WTC11 (cell line): ENCODE measurements at regions not wholly inside any gene's neighbourhood (a gene's known extent, or its start where the extent isn't known, plus 50 kb on each side); places are given as distances from the start of the nearest gene placed in this dataset.

ENCODE experiments used
- ATAC-seq: fragments of 200-7000 bp; cut with Tn5 transposase; 2 replicates; pipeline ENCODE4 v1.10.0; 2021; ENCODE audit warnings: mild to moderate bottlenecking, moderate library complexity
- CTCF ChIA-PET: fragments of 300-600 bp; sonication (Branson Sonifier 250); formaldehyde crosslinking; loops from one replicate; lab custom pipeline; 2021; ENCODE audit warnings: antibody characterized with exemption; lab: Charles Lee
- POLR2A ChIA-PET: fragments of 350-600 bp; sonication (Branson Sonifier 250); formaldehyde crosslinking; loops from one replicate; lab custom pipeline; 2021; ENCODE audit warnings: antibody characterized with exemption; lab: Charles Lee
- DNase-seq: peaks from one replicate; pipeline ENCODE4 v3.0.0; 2021; ENCODE audit warnings: low spot score
- H3K27ac Mint-ChIP-seq: 2 replicates; pipeline ENCODE4 v1.8.0; 2021; ENCODE audit warnings: mixed read lengths
- H3K27me3 Mint-ChIP-seq: 2 replicates; pipeline ENCODE4 v1.8.0; 2021; ENCODE audit warnings: low read depth, mild to moderate bottlenecking, moderate library complexity, mixed read lengths
- H3K36me3 Mint-ChIP-seq: 2 replicates; pipeline ENCODE4 v1.8.0; 2021; ENCODE audit warnings: mixed read lengths
- H3K4me1 Mint-ChIP-seq: 2 replicates; pipeline ENCODE4 v1.8.0; 2022; ENCODE audit warnings: mixed read lengths
- H3K4me3 Mint-ChIP-seq: 2 replicates; pipeline ENCODE4 v1.8.0; 2021; ENCODE audit warnings: mild to moderate bottlenecking, moderate library complexity, mixed read lengths
- H3K9me3 Mint-ChIP-seq: 2 replicates; pipeline ENCODE4 v1.8.0; 2021; ENCODE audit warnings: mixed read lengths
- EMX1 ChIP-seq: fragments of 250-450 bp; sonication (Bioruptor Pico); IDR thresholded peaks from 2 replicates; pipeline ENCODE4 v1.8.0; 2021; ENCODE audit warnings: mild to moderate bottlenecking
- FOXP1 ChIP-seq: sonication (generic); formaldehyde crosslinking; IDR thresholded peaks from 2 replicates; pipeline ENCODE4 v1.8.0; 2022; ENCODE audit warnings: missing genetic modification reagents, mild to moderate bottlenecking, moderate library complexity, borderline replicate concordance
- KAT7 ChIP-seq: sonication (generic); formaldehyde crosslinking; IDR thresholded peaks from 2 replicates; pipeline ENCODE4 v1.8.1; 2023; ENCODE audit warnings: missing genetic modification reagents, mild to moderate bottlenecking, borderline replicate concordance
- NFE2L1 ChIP-seq: sonication (generic); formaldehyde crosslinking; IDR thresholded peaks from 2 replicates; pipeline ENCODE4 v1.8.1; 2023; ENCODE audit warnings: missing genetic modification reagents
- NFYB ChIP-seq: sonication (generic); formaldehyde crosslinking; conservative IDR thresholded peaks from 2 replicates; pipeline ENCODE4 v1.8.0; 2022; ENCODE audit warnings: low read depth, missing genetic modification reagents
- TCF7 ChIP-seq: sonication (generic); formaldehyde crosslinking; IDR thresholded peaks from 2 replicates; pipeline ENCODE4 v1.8.0; 2022; ENCODE audit warnings: mild to moderate bottlenecking, low read depth, missing genetic modification reagents, moderate library complexity
- TEAD1 ChIP-seq: sonication (generic); formaldehyde crosslinking; IDR thresholded peaks from 2 replicates; pipeline ENCODE4 v1.8.0; 2022; ENCODE audit warnings: mild to moderate bottlenecking, missing genetic modification reagents
- TEAD4 ChIP-seq: sonication (generic); formaldehyde crosslinking; IDR thresholded peaks from 2 replicates; pipeline ENCODE4 v1.8.0; 2022; ENCODE audit warnings: mild to moderate bottlenecking, missing genetic modification reagents
- ZNF138 ChIP-seq: sonication (generic); formaldehyde crosslinking; conservative IDR thresholded peaks from 2 replicates; pipeline ENCODE4 v1.8.1; 2022; ENCODE audit warnings: mild to moderate bottlenecking, moderate library complexity, missing genetic modification reagents
- ZNF416 ChIP-seq: fragments of 250-450 bp; sonication (Bioruptor Pico); IDR thresholded peaks from 2 replicates; pipeline ENCODE4 v1.9.0; 2021; ENCODE audit warnings: mild to moderate bottlenecking, inconsistent platforms
- TF ChIP-seq, protein P1 (sequence below): sonication (generic); formaldehyde crosslinking; IDR thresholded peaks from 2 replicates; pipeline ENCODE4 v1.8.1; 2023; ENCODE audit warnings: mild to moderate bottlenecking, missing genetic modification reagents, borderline replicate concordance
- TF ChIP-seq, protein P2 (sequence below): sonication (generic); formaldehyde crosslinking; IDR thresholded peaks from 2 replicates; pipeline ENCODE4 v1.8.0; 2023; ENCODE audit warnings: mild to moderate bottlenecking, missing genetic modification reagents
- TF ChIP-seq, protein P3 (sequence below): sonication (generic); formaldehyde crosslinking; IDR thresholded peaks from 2 replicates; pipeline ENCODE4 v1.8.0; 2023; ENCODE audit warnings: missing genetic modification reagents, mild to moderate bottlenecking, borderline replicate concordance
- TF ChIP-seq, protein P4 (sequence below): sonication (generic); formaldehyde crosslinking; IDR thresholded peaks from 2 replicates; pipeline ENCODE4 v1.8.1; 2023; ENCODE audit warnings: mild to moderate bottlenecking, missing genetic modification reagents
- TF ChIP-seq, protein P5 (sequence below): sonication (generic); formaldehyde crosslinking; IDR thresholded peaks from 2 replicates; pipeline ENCODE4 v1.8.0; 2022; ENCODE audit warnings: mild to moderate bottlenecking, missing genetic modification reagents
- TF ChIP-seq, protein P6 (sequence below): sonication (generic); formaldehyde crosslinking; IDR thresholded peaks from 2 replicates; pipeline ENCODE4 v1.8.1; 2023; ENCODE audit warnings: mild to moderate bottlenecking, missing genetic modification reagents, moderate library complexity

DNA sequence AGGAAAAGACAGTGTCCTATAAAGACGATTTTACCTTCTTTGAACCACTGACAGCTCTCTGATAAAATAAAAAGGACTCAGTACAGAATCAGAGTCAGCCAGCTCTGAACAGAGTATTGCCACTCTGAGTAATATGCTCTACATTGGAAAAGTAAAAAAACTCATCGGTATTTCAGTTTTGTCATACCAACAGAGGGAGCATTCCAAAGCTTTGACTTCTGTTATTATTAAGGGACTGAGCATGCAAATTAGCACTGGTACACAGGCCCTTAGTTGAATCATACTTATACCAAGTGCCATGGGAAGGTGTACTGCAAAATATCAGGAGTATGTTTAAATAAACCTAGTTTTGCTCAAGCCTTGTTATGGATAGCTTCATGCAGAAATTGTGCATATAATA lies 509.0 kb upstream of the KIF2B start (continued):
- TF ChIP-seq, protein P1, sequence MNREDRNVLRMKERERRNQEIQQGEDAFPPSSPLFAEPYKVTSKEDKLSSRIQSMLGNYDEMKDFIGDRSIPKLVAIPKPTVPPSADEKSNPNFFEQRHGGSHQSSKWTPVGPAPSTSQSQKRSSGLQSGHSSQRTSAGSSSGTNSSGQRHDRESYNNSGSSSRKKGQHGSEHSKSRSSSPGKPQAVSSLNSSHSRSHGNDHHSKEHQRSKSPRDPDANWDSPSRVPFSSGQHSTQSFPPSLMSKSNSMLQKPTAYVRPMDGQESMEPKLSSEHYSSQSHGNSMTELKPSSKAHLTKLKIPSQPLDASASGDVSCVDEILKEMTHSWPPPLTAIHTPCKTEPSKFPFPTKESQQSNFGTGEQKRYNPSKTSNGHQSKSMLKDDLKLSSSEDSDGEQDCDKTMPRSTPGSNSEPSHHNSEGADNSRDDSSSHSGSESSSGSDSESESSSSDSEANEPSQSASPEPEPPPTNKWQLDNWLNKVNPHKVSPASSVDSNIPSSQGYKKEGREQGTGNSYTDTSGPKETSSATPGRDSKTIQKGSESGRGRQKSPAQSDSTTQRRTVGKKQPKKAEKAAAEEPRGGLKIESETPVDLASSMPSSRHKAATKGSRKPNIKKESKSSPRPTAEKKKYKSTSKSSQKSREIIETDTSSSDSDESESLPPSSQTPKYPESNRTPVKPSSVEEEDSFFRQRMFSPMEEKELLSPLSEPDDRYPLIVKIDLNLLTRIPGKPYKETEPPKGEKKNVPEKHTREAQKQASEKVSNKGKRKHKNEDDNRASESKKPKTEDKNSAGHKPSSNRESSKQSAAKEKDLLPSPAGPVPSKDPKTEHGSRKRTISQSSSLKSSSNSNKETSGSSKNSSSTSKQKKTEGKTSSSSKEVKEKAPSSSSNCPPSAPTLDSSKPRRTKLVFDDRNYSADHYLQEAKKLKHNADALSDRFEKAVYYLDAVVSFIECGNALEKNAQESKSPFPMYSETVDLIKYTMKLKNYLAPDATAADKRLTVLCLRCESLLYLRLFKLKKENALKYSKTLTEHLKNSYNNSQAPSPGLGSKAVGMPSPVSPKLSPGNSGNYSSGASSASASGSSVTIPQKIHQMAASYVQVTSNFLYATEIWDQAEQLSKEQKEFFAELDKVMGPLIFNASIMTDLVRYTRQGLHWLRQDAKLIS: no peak
- TF ChIP-seq, protein P2, sequence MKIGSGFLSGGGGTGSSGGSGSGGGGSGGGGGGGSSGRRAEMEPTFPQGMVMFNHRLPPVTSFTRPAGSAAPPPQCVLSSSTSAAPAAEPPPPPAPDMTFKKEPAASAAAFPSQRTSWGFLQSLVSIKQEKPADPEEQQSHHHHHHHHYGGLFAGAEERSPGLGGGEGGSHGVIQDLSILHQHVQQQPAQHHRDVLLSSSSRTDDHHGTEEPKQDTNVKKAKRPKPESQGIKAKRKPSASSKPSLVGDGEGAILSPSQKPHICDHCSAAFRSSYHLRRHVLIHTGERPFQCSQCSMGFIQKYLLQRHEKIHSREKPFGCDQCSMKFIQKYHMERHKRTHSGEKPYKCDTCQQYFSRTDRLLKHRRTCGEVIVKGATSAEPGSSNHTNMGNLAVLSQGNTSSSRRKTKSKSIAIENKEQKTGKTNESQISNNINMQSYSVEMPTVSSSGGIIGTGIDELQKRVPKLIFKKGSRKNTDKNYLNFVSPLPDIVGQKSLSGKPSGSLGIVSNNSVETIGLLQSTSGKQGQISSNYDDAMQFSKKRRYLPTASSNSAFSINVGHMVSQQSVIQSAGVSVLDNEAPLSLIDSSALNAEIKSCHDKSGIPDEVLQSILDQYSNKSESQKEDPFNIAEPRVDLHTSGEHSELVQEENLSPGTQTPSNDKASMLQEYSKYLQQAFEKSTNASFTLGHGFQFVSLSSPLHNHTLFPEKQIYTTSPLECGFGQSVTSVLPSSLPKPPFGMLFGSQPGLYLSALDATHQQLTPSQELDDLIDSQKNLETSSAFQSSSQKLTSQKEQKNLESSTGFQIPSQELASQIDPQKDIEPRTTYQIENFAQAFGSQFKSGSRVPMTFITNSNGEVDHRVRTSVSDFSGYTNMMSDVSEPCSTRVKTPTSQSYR: no peak
- TF ChIP-seq, protein P3, sequence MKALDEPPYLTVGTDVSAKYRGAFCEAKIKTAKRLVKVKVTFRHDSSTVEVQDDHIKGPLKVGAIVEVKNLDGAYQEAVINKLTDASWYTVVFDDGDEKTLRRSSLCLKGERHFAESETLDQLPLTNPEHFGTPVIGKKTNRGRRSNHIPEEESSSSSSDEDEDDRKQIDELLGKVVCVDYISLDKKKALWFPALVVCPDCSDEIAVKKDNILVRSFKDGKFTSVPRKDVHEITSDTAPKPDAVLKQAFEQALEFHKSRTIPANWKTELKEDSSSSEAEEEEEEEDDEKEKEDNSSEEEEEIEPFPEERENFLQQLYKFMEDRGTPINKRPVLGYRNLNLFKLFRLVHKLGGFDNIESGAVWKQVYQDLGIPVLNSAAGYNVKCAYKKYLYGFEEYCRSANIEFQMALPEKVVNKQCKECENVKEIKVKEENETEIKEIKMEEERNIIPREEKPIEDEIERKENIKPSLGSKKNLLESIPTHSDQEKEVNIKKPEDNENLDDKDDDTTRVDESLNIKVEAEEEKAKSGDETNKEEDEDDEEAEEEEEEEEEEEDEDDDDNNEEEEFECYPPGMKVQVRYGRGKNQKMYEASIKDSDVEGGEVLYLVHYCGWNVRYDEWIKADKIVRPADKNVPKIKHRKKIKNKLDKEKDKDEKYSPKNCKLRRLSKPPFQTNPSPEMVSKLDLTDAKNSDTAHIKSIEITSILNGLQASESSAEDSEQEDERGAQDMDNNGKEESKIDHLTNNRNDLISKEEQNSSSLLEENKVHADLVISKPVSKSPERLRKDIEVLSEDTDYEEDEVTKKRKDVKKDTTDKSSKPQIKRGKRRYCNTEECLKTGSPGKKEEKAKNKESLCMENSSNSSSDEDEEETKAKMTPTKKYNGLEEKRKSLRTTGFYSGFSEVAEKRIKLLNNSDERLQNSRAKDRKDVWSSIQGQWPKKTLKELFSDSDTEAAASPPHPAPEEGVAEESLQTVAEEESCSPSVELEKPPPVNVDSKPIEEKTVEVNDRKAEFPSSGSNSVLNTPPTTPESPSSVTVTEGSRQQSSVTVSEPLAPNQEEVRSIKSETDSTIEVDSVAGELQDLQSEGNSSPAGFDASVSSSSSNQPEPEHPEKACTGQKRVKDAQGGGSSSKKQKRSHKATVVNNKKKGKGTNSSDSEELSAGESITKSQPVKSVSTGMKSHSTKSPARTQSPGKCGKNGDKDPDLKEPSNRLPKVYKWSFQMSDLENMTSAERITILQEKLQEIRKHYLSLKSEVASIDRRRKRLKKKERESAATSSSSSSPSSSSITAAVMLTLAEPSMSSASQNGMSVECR: no peak
- TF ChIP-seq NFE2L1 (no peak), ZNF416 (no peak), KAT7 (CRISPR knock-in tag) (no peak), TCF7 (CRISPR knock-in tag) (no peak), TEAD1 (no peak)

DNA sequence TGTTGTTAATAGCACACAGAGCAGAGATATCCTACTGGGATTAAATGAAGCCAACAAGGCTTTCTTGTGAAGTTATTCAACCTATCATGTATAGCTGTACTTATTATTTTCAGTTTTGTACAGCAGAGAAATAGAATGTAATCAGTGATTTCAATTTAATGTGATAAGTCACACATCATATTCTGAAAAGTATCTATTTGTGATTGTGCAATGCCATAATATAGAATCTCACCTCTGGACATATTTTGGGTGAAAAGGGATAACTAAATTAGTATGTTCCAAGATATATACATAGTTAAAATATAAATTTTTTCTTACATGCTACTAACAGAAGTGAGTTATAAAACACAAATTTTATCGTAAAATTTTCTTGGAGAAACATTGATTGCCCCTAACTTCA lies 544.3 kb upstream of the KIF2B start:
- TF ChIP-seq, protein P4, sequence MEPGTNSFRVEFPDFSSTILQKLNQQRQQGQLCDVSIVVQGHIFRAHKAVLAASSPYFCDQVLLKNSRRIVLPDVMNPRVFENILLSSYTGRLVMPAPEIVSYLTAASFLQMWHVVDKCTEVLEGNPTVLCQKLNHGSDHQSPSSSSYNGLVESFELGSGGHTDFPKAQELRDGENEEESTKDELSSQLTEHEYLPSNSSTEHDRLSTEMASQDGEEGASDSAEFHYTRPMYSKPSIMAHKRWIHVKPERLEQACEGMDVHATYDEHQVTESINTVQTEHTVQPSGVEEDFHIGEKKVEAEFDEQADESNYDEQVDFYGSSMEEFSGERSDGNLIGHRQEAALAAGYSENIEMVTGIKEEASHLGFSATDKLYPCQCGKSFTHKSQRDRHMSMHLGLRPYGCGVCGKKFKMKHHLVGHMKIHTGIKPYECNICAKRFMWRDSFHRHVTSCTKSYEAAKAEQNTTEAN (CRISPR knock-in tag): no peak
- TF ChIP-seq EMX1 (CRISPR knock-in tag) (no peak), NFYB (CRISPR knock-in tag) (no peak), ZNF138 (CRISPR knock-in tag) (no peak), FOXP1 (CRISPR knock-in tag) (no peak), TEAD4 (CRISPR knock-in tag) (no peak)
- TF ChIP-seq, protein P5, sequence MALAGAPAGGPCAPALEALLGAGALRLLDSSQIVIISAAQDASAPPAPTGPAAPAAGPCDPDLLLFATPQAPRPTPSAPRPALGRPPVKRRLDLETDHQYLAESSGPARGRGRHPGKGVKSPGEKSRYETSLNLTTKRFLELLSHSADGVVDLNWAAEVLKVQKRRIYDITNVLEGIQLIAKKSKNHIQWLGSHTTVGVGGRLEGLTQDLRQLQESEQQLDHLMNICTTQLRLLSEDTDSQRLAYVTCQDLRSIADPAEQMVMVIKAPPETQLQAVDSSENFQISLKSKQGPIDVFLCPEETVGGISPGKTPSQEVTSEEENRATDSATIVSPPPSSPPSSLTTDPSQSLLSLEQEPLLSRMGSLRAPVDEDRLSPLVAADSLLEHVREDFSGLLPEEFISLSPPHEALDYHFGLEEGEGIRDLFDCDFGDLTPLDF (CRISPR knock-in tag): no peak
- TF ChIP-seq, protein P6, sequence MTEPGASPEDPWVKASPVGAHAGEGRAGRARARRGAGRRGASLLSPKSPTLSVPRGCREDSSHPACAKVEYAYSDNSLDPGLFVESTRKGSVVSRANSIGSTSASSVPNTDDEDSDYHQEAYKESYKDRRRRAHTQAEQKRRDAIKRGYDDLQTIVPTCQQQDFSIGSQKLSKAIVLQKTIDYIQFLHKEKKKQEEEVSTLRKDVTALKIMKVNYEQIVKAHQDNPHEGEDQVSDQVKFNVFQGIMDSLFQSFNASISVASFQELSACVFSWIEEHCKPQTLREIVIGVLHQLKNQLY (CRISPR knock-in tag): no peak
- DNase-seq (no peak), ATAC-seq (no peak)
- peaks cover 10% of the 10 kb centered on the region for H3K36me3 Mint-ChIP-seq
- ChIA-PET CTCF (no interaction called here), POLR2A (no interaction called here)
- peaks cover 42% of the 10 kb centered on the region for H3K9me3 Mint-ChIP-seq
- no peaks in the 10 kb centered on the region for H3K27me3 Mint-ChIP-seq
- no peak overlapping the region for H3K27ac Mint-ChIP-seq
- no peak overlapping the region for H3K4me3 Mint-ChIP-seq
- peaks cover 6% of the 10 kb centered on the region; the same call in 1 of the 2 replicates for H3K4me1 Mint-ChIP-seq
